Skeletal muscle satellite cell (primary cell): ENCODE measurements at regions not wholly inside any gene's neighbourhood (a gene's known extent, or its start where the extent isn't known, plus 50 kb on each side); places are given as distances from the start of the nearest gene placed in this dataset. TPM values are rescaled to one million over a fixed set of nuclear protein-coding genes. Genes with fewer than 3 reads are reported as not detected.

Experiments
- H3K27me3 ChIP-seq: 2 replicates; pipeline ENCODE4 v1.7.0; 2013; ENCODE audit warnings: low read length; ENCODE audit not compliant: control insufficient read depth, insufficient read depth
- H3K36me3 ChIP-seq: 2 replicates; pipeline ENCODE4 v1.7.0; 2013; ENCODE audit warnings: mild to moderate bottlenecking, control low read depth, low read length; ENCODE audit not compliant: insufficient read depth
- H3K4me1 ChIP-seq: 2 replicates; pipeline ENCODE4 v1.7.0; 2013; ENCODE audit warnings: low read length; ENCODE audit not compliant: control insufficient read depth, insufficient read depth
- H3K4me2 ChIP-seq: 2 replicates; pipeline ENCODE4 v1.7.0; 2013; ENCODE audit warnings: mild to moderate bottlenecking, low read length
- H3K4me3 ChIP-seq: 2 replicates; pipeline ENCODE4 v1.7.0; 2013; ENCODE audit warnings: low read length
- H3K9ac ChIP-seq: 2 replicates; pipeline ENCODE4 v1.7.0; 2013; ENCODE audit warnings: mild to moderate bottlenecking, low read depth, low read length, moderate library complexity
- H3K9me3 ChIP-seq: replicated peaks from 2 replicates; pipeline ENCODE4 v1.7.0; 2013; ENCODE audit warnings: mild to moderate bottlenecking, control low read depth, low read length
- small RNA-seq: library from RNA; depleted of rRNA; stranded (forward); fragments of <200 nt; gene quantifications from one replicate; pipeline ENCODE3, GENCODE V24; 2012

GRCh38 chr15:25501828-25502446 lies 63.1 kb upstream of the UBE3A start:
- no peak overlapping the region for H3K9ac ChIP-seq
- no peak overlapping the region for H3K4me2 ChIP-seq
- H3K27me3 ChIP-seq: no peaks in the 10 kb centered on the region
- H3K4me3 ChIP-seq: no peak overlapping the region
- H3K4me1 ChIP-seq: peaks cover 15% of the 10 kb centered on the region
- no peaks in the 10 kb centered on the region for H3K36me3 ChIP-seq
- no peaks in the 10 kb centered on the region for H3K9me3 ChIP-seq

DNA sequence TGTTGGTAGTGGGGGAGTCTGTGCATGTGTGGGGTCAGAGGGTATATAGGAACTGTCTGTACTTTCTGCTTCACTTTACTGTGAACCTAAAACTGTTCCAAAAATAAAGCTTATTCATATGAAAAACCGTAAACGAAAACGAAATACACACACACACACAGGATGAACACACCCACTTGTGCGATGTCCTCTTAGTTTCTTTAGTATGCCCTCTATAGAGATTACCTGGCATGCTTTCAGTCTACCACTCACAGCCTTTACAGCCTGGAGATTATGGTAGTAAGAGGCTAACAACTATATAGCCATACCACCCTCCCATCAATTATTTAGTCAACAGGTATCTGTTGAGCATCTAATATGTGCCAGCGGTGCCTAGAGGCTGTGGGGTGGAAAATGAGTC lies 60.0 kb upstream of the UBE3A start:
- Histone ChIP-seq H3K4me3 (no peak overlapping the region), H3K27me3 (no peaks in the 10 kb centered on the region)

GRCh38 chr15:25497934-25498333 lies 59.1 kb upstream of the UBE3A start:
- Histone ChIP-seq H3K4me3 (no peak overlapping the region), H3K4me1 (no peaks in the 10 kb centered on the region), H3K9me3 (no peaks in the 10 kb centered on the region), H3K9ac (no peak overlapping the region), H3K4me2 (no peak overlapping the region), H3K27me3 (no peaks in the 10 kb centered on the region), H3K36me3 (no peaks in the 10 kb centered on the region)

More for the DNA sequence above, 60.0 kb upstream of the UBE3A start:
- Histone ChIP-seq H3K36me3 (no peaks in the 10 kb centered on the region), H3K9ac (no peak overlapping the region), H3K4me1 (peaks cover 1% of the 10 kb centered on the region), H3K4me2 (no peak overlapping the region), H3K9me3 (no peaks in the 10 kb centered on the region)

DNA sequence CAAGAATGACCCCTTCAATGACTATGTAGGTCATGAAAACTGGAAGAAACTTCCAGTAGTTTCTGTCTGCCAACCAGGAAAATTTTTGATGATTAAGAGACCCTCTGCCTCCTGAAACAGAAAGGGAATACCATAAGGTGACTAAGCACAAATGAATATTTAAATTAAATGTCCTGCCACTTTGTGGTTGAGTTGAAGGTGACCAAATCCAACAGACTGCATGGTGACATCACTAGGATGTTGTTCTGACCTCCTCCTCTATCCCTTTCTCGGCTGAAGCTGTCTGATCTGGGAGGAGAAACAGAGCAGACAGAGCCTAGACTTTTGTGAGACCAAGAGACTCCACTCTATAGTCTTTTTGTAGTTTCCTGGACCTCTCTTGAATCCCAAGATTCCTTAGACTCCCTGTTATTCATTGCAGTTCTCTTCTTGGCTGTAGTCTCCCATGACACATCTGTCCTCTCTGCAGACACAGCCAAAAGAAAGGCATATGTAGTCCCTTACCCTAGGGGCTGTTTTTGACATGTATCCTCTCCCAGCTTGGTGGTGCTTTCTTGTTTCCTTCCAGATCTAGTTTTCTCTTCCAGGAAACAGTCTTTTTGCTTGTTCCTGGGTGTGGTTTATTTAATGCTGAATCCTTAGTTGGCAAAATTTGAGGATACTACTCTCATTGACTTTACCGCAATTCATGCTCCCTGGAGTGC lies 55.2 kb upstream of the UBE3A start:
- no peaks in the 10 kb centered on the region for H3K36me3 ChIP-seq
- H3K27me3 ChIP-seq: no peaks in the 10 kb centered on the region
- no peak overlapping the region for H3K9ac ChIP-seq
- no peak overlapping the region for H3K4me2 ChIP-seq
- H3K4me3 ChIP-seq: no peak overlapping the region
- H3K4me1 ChIP-seq: no peaks in the 10 kb centered on the region
- no peaks in the 10 kb centered on the region for H3K9me3 ChIP-seq

DNA sequence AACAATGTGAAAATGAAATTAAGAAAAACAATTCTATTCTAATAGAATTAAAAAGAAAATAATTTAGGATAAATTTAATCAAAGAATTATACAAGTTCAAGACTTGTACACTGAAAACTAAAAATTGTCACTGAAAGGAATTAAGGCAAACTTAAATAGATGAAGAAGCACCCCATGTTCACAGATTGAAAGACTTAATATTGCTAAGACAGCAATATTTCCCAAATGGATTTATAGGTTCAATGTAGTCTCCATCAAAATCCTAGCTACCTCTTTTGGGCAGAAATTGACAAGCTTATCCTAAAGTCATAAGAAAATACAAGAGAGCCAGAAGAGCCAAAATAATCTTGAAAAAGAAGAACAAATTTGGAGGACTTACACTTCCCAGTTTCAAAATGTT lies 53.5 kb upstream of the UBE3A start:
- Histone ChIP-seq H3K36me3 (no peaks in the 10 kb centered on the region), H3K27me3 (no peaks in the 10 kb centered on the region), H3K4me3 (no peak overlapping the region), H3K4me1 (no peaks in the 10 kb centered on the region), H3K4me2 (no peak overlapping the region), H3K9ac (no peak overlapping the region), H3K9me3 (no peaks in the 10 kb centered on the region)

Small RNA genes lying in the stretch of these regions (small RNA-seq; reads per million reads assigned to genes)
- not detected for gene AC023449.1
